Prostate gland (tissue), 2 donors: ENCODE measurements at regions not wholly inside any gene's neighbourhood (a gene's known extent, or its start where the extent isn't known, plus 50 kb on each side); places are given as distances from the start of the nearest gene placed in this dataset.

Experiments used
- DNase-seq: peaks from one replicate; pipeline ENCODE4 v3.0.0-alpha.2; 2019; ENCODE audit warnings: low spot score
- H3K27ac ChIP-seq, 2 donors: fragments of 200-600 bp; sonication (generic); 2 replicates each; pipeline ENCODE4 v1.5.1; 2017 to 2019
- H3K27me3 ChIP-seq: fragments of 200-600 bp; sonication (generic); replicated peaks from 2 replicates; pipeline ENCODE4 v1.5.1; 2019; ENCODE audit not compliant: insufficient read depth
- H3K36me3 ChIP-seq, 2 donors: fragments of 200-600 bp; sonication (generic); 1 replicate in 1 of 2; 2 replicates in 1 of 2; pipeline versions ENCODE4 v1.5.1 to v1.8.1; 2017 to 2019
- H3K4me1 ChIP-seq: fragments of 200-600 bp; sonication (generic); replicated peaks from 2 replicates; pipeline ENCODE4 v1.5.1; 2019
- H3K4me3 ChIP-seq, 2 donors: fragments of 200-600 bp; sonication (generic); 2 replicates each; pipeline ENCODE4 v1.5.1; 2017 to 2019
- H3K9me3 ChIP-seq: fragments of 200-600 bp; sonication (generic); 2 replicates; pipeline ENCODE4 v1.5.1; 2017
- CTCF ChIP-seq, 4 experiments: fragments of 200-600 bp in 2 of 4; fragments of 450-650 bp in 2 of 4; sonication (generic) in 2 of 4; IDR thresholded peaks; 1 replicate in 3 of 4; 2 replicates in 1 of 4; pipeline ENCODE4 v1.5.1; 2016 to 2019; ENCODE audit warnings: antibody characterized with exemption in 4 of 4, mild to moderate bottlenecking in 2 of 4, moderate library complexity in 2 of 4
- POLR2A ChIP-seq: fragments of 450-650 bp; IDR thresholded peaks from one replicate; pipeline ENCODE4 v1.6.1; 2016; ENCODE audit warnings: antibody characterized with exemption, mild to moderate bottlenecking
- POLR2AphosphoS5 ChIP-seq: sonication (generic); formaldehyde crosslinking; IDR thresholded peaks from one replicate; pipeline ENCODE4 v1.6.1; 2017; ENCODE audit warnings: antibody characterized with exemption
- WGBS: methylation state at CpG from one replicate; pipeline ENCODE4 v1.1.5; 2018; 5-methylcytosine and 5-hydroxymethylcytosine counted together
- intact Hi-C: fragments of 100-400 bp; cut with DNase I; formaldehyde crosslinking; loops from one replicate; pipeline ENCODE4 v1.14.2; 2022

- intact Hi-C loops: no loop called here
- DNase-seq: no peak
- H3K4me1 ChIP-seq: no peaks in the 10 kb centered on the region
- H3K4me3 ChIP-seq: no peak overlapping the region
- TF ChIP-seq CTCF (IDR thresholded peaks at IDR 0.05) (no peak), POLR2AphosphoS5 (no peak), POLR2A (no peak)
- H3K27ac ChIP-seq: no peak overlapping the region
- H3K36me3 ChIP-seq: no peaks in the 10 kb centered on the region
- H3K27me3 ChIP-seq: no peaks in the 10 kb centered on the region
- no peaks in the 10 kb centered on the region for H3K9me3 ChIP-seq
- WGBS: 81% methylated on average over 2 of the region's 2 CpGs
These were observed 259.9 kb upstream of the SASH1 start for GRCh38 chr6:148082696-148083095.

- intact Hi-C loops: no loop called here
- 88% methylated on average over 3 of the region's 3 CpGs for WGBS
- no peak overlapping the region for H3K27ac ChIP-seq
These were observed 256.9 kb upstream of the SASH1 start for GRCh38 chr6:148085631-148086331.

GRCh38 chr6:148086386-148086785, 256.3 kb upstream of the SASH1 start:
- no peak for DNase-seq
- intact Hi-C loops: no loop called here
- TF ChIP-seq POLR2A (no peak), CTCF (IDR thresholded peaks at IDR 0.05) (no peak), POLR2AphosphoS5 (no peak)
- no peaks in the 10 kb centered on the region for H3K4me1 ChIP-seq
- H3K9me3 ChIP-seq: no peaks in the 10 kb centered on the region
- no peak overlapping the region for H3K4me3 ChIP-seq
- H3K36me3 ChIP-seq: no peaks in the 10 kb centered on the region
- no peak overlapping the region for H3K27ac ChIP-seq
- no peaks in the 10 kb centered on the region for H3K27me3 ChIP-seq
- WGBS: 92% methylated on average over 1 of the region's 1 CpG

More at GRCh38 chr6:148085631-148086331, 256.9 kb upstream of the SASH1 start:
- Histone ChIP-seq H3K4me1 (no peaks in the 10 kb centered on the region), H3K9me3 (no peaks in the 10 kb centered on the region), H3K4me3 (no peak overlapping the region), H3K36me3 (no peaks in the 10 kb centered on the region), H3K27me3 (no peaks in the 10 kb centered on the region)
- TF ChIP-seq POLR2AphosphoS5 (no peak), POLR2A (no peak), CTCF (IDR thresholded peaks at IDR 0.05) (no peak)
- no peak for DNase-seq

- DNase-seq: no peak
- intact Hi-C loops: no loop called here
- Histone ChIP-seq H3K36me3 (no peaks in the 10 kb centered on the region), H3K27me3 (no peaks in the 10 kb centered on the region), H3K9me3 (no peaks in the 10 kb centered on the region), H3K4me3 (no peak overlapping the region), H3K27ac (no peak overlapping the region), H3K4me1 (no peaks in the 10 kb centered on the region)
- TF ChIP-seq POLR2A (no peak), POLR2AphosphoS5 (no peak), CTCF (IDR thresholded peaks at IDR 0.05) (no peak)
- WGBS: 89% methylated on average over 3 of the region's 3 CpGs
These were observed 255.8 kb upstream of the SASH1 start for GRCh38 chr6:148086843-148087242.

- intact Hi-C loops: no loop called here
- H3K27ac ChIP-seq: no peak overlapping the region
- no peak overlapping the region for H3K4me3 ChIP-seq
- no peaks in the 10 kb centered on the region for H3K9me3 ChIP-seq
- no peak for DNase-seq
- no peaks in the 10 kb centered on the region for H3K36me3 ChIP-seq
- no peak for TF ChIP-seq CTCF (IDR thresholded peaks at IDR 0.05)
- no peak for TF ChIP-seq POLR2AphosphoS5
- TF ChIP-seq POLR2A: no peak
- 74% methylated on average over 3 of the region's 3 CpGs for WGBS
- H3K27me3 ChIP-seq: no peaks in the 10 kb centered on the region
- no peaks in the 10 kb centered on the region for H3K4me1 ChIP-seq
These were observed 255.0 kb upstream of the SASH1 start for GRCh38 chr6:148087659-148088058.
